Hepatocyte (in vitro differentiated cells): ENCODE measurements at regions not wholly inside any gene's neighbourhood (a gene's known extent, or its start where the extent isn't known, plus 50 kb on each side); places are given as distances from the start of the nearest gene placed in this dataset.

ENCODE experiments used
- EZH2 ChIP-seq: fragments of 200-600 bp; sonication (generic); IDR thresholded peaks from 2 replicates; pipeline ENCODE4 v1.6.1; 2016; ENCODE audit warnings: antibody characterized with exemption, mild to moderate bottlenecking, borderline replicate concordance
- TF ChIP-seq, protein P1 (sequence below): fragments of 200-600 bp; sonication (generic); IDR thresholded peaks from 2 replicates; pipeline ENCODE4 v1.5.1; 2016; ENCODE audit warnings: antibody characterized with exemption, mild to moderate bottlenecking; ENCODE audit not compliant: poor library complexity

DNA sequence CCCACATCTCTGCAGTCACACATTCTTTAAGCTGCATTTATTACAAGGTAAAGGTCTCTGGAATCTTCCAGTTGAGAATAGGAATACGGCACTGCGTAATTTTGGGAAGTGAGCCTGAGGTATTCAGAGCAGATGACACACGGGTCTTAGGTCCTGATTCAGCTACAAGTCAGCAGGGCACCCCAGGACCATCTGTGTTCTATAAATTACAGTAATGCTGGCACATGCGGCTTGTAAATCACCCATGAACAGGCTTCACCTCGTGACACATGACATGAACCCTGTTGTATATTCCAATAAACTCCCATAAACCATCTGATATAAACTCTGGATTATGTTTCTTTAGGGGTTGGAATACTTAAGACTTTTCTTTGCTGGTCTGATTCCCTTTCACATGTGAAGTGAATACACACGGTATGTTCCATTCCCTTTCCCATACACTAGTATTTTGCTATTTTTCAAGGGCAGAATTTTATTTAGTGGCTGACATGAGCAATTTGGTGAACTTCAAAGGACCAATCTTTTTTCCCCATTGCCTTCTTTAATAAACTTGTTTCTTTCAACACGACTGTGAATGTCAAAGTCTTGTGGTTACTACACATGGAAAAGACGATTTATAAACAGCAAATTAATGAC, 298.6 kb downstream of the MEIS1 start:
- TF ChIP-seq, protein P1, sequence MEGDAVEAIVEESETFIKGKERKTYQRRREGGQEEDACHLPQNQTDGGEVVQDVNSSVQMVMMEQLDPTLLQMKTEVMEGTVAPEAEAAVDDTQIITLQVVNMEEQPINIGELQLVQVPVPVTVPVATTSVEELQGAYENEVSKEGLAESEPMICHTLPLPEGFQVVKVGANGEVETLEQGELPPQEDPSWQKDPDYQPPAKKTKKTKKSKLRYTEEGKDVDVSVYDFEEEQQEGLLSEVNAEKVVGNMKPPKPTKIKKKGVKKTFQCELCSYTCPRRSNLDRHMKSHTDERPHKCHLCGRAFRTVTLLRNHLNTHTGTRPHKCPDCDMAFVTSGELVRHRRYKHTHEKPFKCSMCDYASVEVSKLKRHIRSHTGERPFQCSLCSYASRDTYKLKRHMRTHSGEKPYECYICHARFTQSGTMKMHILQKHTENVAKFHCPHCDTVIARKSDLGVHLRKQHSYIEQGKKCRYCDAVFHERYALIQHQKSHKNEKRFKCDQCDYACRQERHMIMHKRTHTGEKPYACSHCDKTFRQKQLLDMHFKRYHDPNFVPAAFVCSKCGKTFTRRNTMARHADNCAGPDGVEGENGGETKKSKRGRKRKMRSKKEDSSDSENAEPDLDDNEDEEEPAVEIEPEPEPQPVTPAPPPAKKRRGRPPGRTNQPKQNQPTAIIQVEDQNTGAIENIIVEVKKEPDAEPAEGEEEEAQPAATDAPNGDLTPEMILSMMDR, result no peak
- no peak for TF ChIP-seq EZH2
